NT2/D1 (cell line): ENCODE measurements at regions not wholly inside any gene's neighbourhood (a gene's known extent, or its start where the extent isn't known, plus 50 kb on each side); places are given as distances from the start of the nearest gene placed in this dataset.

Experiments
- SUZ12 ChIP-seq: IDR thresholded peaks from 2 replicates; pipeline ENCODE4 v1.6.1; 2011; ENCODE audit not compliant: insufficient read length, insufficient read depth; ENCODE audit errors: extremely low read depth
- ZNF274 ChIP-seq: IDR thresholded peaks from 2 replicates; pipeline ENCODE4 v1.6.1; 2011; ENCODE audit warnings: mild to moderate bottlenecking, low read depth, low read length

DNA sequence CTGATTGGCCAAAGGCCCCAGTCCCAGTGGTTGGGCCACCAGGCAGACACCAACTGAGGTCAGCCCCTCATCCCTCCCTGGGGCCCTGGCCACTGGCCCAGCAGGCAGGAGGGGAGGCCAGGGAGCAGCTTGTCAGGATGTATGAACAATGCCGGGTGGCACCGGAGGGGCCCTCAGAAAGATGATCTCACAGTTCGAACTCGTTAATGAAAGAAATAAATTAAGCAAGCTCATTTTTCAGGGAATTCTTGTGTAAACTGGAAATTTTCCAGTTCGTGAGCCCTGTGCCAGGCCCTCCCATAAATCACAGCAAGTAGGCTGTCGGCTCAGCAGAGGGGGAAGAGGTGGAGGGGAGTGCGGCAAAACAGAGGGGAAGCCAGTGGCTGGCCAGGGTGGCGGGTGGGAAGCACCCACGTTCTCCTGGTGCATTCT is 177.0 kb upstream of the VASH1 start:
- TF ChIP-seq ZNF274 (no peak), SUZ12 (no peak)
